AG04450 (cell line): ENCODE measurements at regions not wholly inside any gene's neighbourhood (a gene's known extent, or its start where the extent isn't known, plus 50 kb on each side); places are given as distances from the start of the nearest gene placed in this dataset.

ENCODE experiments used
- CTCF ChIA-PET: fragments of 300-600, 350-600 bp; formaldehyde crosslinking; extraction: SDS; loops from one replicate; lab custom pipeline; 2022; ENCODE audit warnings: antibody characterized with exemption, inconsistent platforms; lab: Charles Lee
- POLR2A ChIA-PET: fragments of 350-600 bp; formaldehyde crosslinking; extraction: SDS; loops from one replicate; lab custom pipeline; 2021; ENCODE audit warnings: antibody characterized with exemption, inconsistent platforms; lab: Yijun Ruan, JAX
- DNase-seq: peaks from one replicate; pipeline ENCODE4 v3.0.0-alpha.2; 2011; ENCODE audit warnings: low read depth, low spot score
- H3K27ac ChIP-seq: one replicate; pipeline ENCODE4 v1.5.1; 2012; ENCODE audit warnings: low read depth, low read length, control low read depth
- H3K27me3 ChIP-seq: one replicate; pipeline ENCODE4 v1.6.0; 2012; ENCODE audit warnings: low read length; ENCODE audit not compliant: control insufficient read depth, insufficient read depth
- H3K4me3 ChIP-seq: 2 replicates; pipeline ENCODE4 v1.5.1; 2011; ENCODE audit warnings: mild to moderate bottlenecking, low read depth, low read length, control low read depth
- H3K9me3 ChIP-seq: 2 replicates; pipeline ENCODE4 v1.5.1; 2012; ENCODE audit warnings: low read length; ENCODE audit not compliant: control insufficient read depth, insufficient read depth
- TF ChIP-seq, protein P1 (sequence below): IDR thresholded peaks from 2 replicates; pipeline ENCODE4 v1.5.1; 2011; ENCODE audit warnings: low read depth, low read length, control low read depth, inconsistent platforms

DNA sequence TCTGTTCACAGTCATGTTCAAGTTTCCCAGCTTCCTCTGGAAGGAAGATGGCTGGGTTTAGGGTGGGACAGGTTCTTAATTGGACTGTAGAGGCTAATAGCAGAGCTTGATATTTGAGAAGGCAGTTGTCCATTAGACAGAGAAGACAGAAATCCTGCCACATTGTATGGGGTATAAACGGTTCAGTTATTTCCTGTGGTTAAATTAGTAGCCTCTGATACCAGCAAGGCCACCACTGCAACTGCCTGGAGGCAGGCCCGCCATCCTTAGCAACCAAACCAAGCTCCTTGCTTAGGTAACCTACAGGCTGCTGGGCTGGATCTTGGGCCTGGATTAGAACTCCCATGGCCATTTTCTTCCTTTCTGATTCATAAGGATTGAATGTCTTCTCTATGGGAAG lies 1367.0 kb downstream of the PCDH7 start:
- CTCF ChIA-PET, result no interaction called here
- POLR2A ChIA-PET, result no interaction called here
- Histone ChIP-seq H3K27ac (no peak overlapping the region), H3K4me3 (no peak overlapping the region), H3K9me3 (0 out of 2 replicates have a peak, but pooled peaks cover 2% of the 10 kb centered on the region), H3K27me3 (no peaks in the 10 kb centered on the region)
- DNase-seq, result no peak
- TF ChIP-seq, protein P1, sequence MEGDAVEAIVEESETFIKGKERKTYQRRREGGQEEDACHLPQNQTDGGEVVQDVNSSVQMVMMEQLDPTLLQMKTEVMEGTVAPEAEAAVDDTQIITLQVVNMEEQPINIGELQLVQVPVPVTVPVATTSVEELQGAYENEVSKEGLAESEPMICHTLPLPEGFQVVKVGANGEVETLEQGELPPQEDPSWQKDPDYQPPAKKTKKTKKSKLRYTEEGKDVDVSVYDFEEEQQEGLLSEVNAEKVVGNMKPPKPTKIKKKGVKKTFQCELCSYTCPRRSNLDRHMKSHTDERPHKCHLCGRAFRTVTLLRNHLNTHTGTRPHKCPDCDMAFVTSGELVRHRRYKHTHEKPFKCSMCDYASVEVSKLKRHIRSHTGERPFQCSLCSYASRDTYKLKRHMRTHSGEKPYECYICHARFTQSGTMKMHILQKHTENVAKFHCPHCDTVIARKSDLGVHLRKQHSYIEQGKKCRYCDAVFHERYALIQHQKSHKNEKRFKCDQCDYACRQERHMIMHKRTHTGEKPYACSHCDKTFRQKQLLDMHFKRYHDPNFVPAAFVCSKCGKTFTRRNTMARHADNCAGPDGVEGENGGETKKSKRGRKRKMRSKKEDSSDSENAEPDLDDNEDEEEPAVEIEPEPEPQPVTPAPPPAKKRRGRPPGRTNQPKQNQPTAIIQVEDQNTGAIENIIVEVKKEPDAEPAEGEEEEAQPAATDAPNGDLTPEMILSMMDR, result no peak

DNA sequence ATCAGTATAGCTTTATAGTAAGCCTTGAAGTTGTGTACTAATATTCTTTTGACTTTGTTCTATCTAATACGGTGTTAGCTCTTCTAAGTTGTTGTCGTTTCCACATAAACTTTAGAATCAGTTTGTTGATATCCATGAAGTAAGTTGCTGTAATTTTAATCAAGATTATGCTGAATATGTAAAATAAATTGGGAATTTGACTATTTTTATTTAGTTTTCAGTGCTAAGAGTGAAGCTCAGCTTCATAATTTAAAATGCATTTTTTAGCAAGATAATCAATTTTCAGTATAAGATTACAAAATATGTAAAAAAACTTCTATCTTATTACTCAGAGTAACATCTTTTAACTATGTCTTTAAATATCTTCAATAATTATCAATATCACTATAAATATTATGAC lies 1374.8 kb downstream of the PCDH7 start:
- H3K4me3 ChIP-seq, result no peak overlapping the region
- H3K27me3 ChIP-seq, result no peaks in the 10 kb centered on the region
- ChIA-PET POLR2A (no interaction called here), CTCF (no interaction called here)
- H3K27ac ChIP-seq, result no peak overlapping the region
- DNase-seq, result no peak
- no peaks in the 10 kb centered on the region for H3K9me3 ChIP-seq
- TF ChIP-seq, protein P1, result no peak

DNA sequence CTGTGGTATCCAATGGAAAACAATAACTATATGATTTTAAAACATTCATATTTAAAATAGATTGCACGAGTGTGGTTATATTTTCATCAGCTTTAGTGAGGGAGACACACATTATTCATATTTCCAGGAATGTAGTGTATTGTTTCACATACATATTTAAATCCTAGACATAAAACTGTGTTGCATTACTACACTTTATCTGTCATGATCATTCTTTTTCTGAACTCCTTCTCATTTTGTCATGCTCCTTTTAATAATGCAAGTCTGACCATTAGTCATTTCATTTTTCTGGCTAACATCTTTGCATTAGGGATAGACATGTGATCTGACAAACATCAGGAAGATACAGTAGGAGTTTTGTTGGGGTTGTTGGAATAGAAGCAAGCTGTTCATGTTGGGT lies 1382.7 kb downstream of the PCDH7 start:
- no peaks in the 10 kb centered on the region for H3K9me3 ChIP-seq
- TF ChIP-seq, protein P1, result no peak
- no peaks in the 10 kb centered on the region for H3K27me3 ChIP-seq
- no peak overlapping the region for H3K4me3 ChIP-seq
- ChIA-PET CTCF (no interaction called here), POLR2A (no interaction called here)
- DNase-seq, result no peak
- no peak overlapping the region for H3K27ac ChIP-seq

DNA sequence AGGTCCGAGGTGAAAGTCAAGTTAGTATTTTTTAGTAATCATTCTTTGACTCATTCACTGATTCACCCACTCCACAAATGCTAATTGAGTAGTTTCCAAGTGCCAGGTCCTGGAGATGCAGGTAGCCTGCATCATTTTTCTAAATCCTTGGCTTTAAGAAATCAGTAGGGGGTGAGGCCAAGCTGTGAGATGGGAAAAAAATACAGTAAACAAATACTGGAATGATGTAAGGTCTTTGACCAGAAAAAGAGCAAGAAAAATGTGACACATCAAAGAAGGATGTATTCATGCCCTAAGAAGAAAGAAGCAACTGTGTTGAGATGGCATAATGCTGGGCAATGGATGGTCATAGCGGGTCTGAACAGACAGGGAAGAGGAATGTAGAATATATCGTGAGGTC lies 1386.6 kb downstream of the PCDH7 start:
- ChIA-PET POLR2A (no interaction called here), CTCF (no interaction called here)
- H3K27ac ChIP-seq, result no peak overlapping the region
- no peaks in the 10 kb centered on the region for H3K27me3 ChIP-seq
- H3K4me3 ChIP-seq, result no peak overlapping the region
- H3K9me3 ChIP-seq, result no peaks in the 10 kb centered on the region
- TF ChIP-seq, protein P1, result no peak
- DNase-seq, result no peak

DNA sequence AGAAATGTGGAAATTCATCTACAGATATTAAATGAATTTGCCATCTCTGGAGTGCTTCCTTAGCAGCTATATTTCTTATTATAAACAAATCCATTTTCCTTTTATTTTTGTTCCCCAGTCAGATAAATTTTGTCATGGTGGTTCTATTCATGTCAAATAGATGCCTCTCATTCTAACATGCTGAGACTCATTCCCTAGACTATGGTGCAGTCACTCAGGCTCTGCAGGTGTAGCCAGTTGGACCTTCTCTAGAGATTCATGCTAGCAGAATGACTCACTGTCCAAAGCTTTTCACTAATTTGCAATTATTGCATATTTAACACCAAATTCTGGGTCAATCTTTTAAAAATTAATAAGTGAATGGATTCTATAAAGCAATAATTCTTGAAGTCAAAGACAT lies 1392.7 kb downstream of the PCDH7 start:
- POLR2A ChIA-PET, result no interaction called here
- CTCF ChIA-PET, result no interaction called here
- no peak overlapping the region for H3K27ac ChIP-seq
- H3K27me3 ChIP-seq, result no peaks in the 10 kb centered on the region
- no peak overlapping the region for H3K4me3 ChIP-seq
- TF ChIP-seq, protein P1, result no peak
- no peaks in the 10 kb centered on the region for H3K9me3 ChIP-seq
- DNase-seq, result no peak
